ENCODE measurements at regions not wholly inside any gene's neighbourhood (a gene's known extent, or its start where the extent isn't known, plus 50 kb on each side); places are given as distances from the start of the nearest gene placed in this dataset.

GRCh38 chr11:95534226-95534625 is 255.4 kb downstream of the FAM76B start:
- no peak overlapping the region for H3K9ac ChIP-seq
- no peak overlapping the region for H3K27ac ChIP-seq
- no peak for DNase-seq (ENCODE audit: low spot score)
- no peak overlapping the region for H3K4me2 ChIP-seq
- H3K9me3 ChIP-seq (ENCODE audit: low read depth) = no peaks in the 10 kb centered on the region
- Mint-ChIP-seq H3K4me3 (no peak overlapping the region), H3K27me3 (ENCODE audit: insufficient read depth, low read depth) (peaks cover 2% of the 10 kb centered on the region), H3K4me1 (no peaks in the 10 kb centered on the region), H3K9me3 (peaks cover 20% of the 10 kb centered on the region), H3K36me3 (no peaks in the 10 kb centered on the region), H3K27ac (no peak overlapping the region)
- H4K20me1 ChIP-seq (ENCODE audit: low read depth) = no peaks in the 10 kb centered on the region
- no peaks in the 10 kb centered on the region for H3K79me2 ChIP-seq (ENCODE audit: low read depth)
- H2AFZ ChIP-seq (replicated peaks) = no peak overlapping the region
- H3K4me1 ChIP-seq = no peaks in the 10 kb centered on the region
- no peaks in the 10 kb centered on the region for H3F3A ChIP-seq (ENCODE audit: low read depth)
- TF ChIP-seq EZH2 (IDR thresholded peaks at IDR 0.05) (no peak), CTCF (IDR thresholded peaks at IDR 0.05) (no peak), EZH2phosphoT487 (IDR thresholded peaks at IDR 0.05) (no peak)
- no peak overlapping the region for H3K4me3 ChIP-seq
- no peaks in the 10 kb centered on the region for H3K36me3 ChIP-seq
- no peaks in the 10 kb centered on the region for H3K27me3 ChIP-seq

- no peak overlapping the region for H3K9ac ChIP-seq
- H3K4me2 ChIP-seq = no peak overlapping the region
- H3K4me1 ChIP-seq = no peaks in the 10 kb centered on the region
- H3K27ac ChIP-seq = no peak overlapping the region
- no peaks in the 10 kb centered on the region for H3K36me3 ChIP-seq
- no peaks in the 10 kb centered on the region for H3F3A ChIP-seq (ENCODE audit: low read depth)
- Mint-ChIP-seq H3K27me3 (ENCODE audit: insufficient read depth, low read depth) (peaks cover 2% of the 10 kb centered on the region), H3K4me1 (no peaks in the 10 kb centered on the region), H3K27ac (no peak overlapping the region), H3K36me3 (no peaks in the 10 kb centered on the region), H3K4me3 (peak overlapping the region; percentile 11), H3K9me3 (peaks cover 23% of the 10 kb centered on the region)
- H3K4me3 ChIP-seq = no peak overlapping the region
- DNase-seq (ENCODE audit: low spot score) = no peak
- H3K9me3 ChIP-seq (ENCODE audit: low read depth) = no peaks in the 10 kb centered on the region
- TF ChIP-seq EZH2phosphoT487 (IDR thresholded peaks at IDR 0.05) (no peak), CTCF (IDR thresholded peaks at IDR 0.05) (no peak), EZH2 (IDR thresholded peaks at IDR 0.05) (no peak)
- no peaks in the 10 kb centered on the region for H3K79me2 ChIP-seq (ENCODE audit: low read depth)
- peak overlapping the region; percentile 42 for H2AFZ ChIP-seq (replicated peaks)
- no peaks in the 10 kb centered on the region for H4K20me1 ChIP-seq (ENCODE audit: low read depth)
- no peaks in the 10 kb centered on the region for H3K27me3 ChIP-seq
Observed at GRCh38 chr11:95531116-95531515, 258.5 kb downstream of the FAM76B start.

GRCh38 chr11:95524314-95525036 is 265.1 kb downstream of the FAM76B start:
- H3K36me3 Mint-ChIP-seq = no peaks in the 10 kb centered on the region
- Histone ChIP-seq H3K9me3 (ENCODE audit: low read depth) (no peaks in the 10 kb centered on the region), H3K4me3 (no peak overlapping the region), H4K20me1 (ENCODE audit: low read depth) (no peaks in the 10 kb centered on the region), H3K27me3 (no peaks in the 10 kb centered on the region), H3K36me3 (no peaks in the 10 kb centered on the region), H3K79me2 (ENCODE audit: low read depth) (no peaks in the 10 kb centered on the region), H3F3A (ENCODE audit: low read depth) (no peaks in the 10 kb centered on the region), H3K9ac (no peak overlapping the region), H2AFZ (replicated peaks) (no peak overlapping the region), H3K27ac (no peak overlapping the region), H3K4me2 (no peak overlapping the region), H3K4me1 (peaks cover 5% of the 10 kb centered on the region)
- no peak overlapping the region for H3K4me3 Mint-ChIP-seq
- H3K4me1 Mint-ChIP-seq = peaks cover 14% of the 10 kb centered on the region
- peaks cover 2% of the 10 kb centered on the region for H3K9me3 Mint-ChIP-seq
- H3K27me3 Mint-ChIP-seq (ENCODE audit: insufficient read depth, low read depth) = peaks cover 2% of the 10 kb centered on the region
- no peak for TF ChIP-seq CTCF (IDR thresholded peaks at IDR 0.05)
- TF ChIP-seq EZH2phosphoT487 (IDR thresholded peaks at IDR 0.05) = no peak
- TF ChIP-seq EZH2 (IDR thresholded peaks at IDR 0.05) = no peak
- no peak for DNase-seq (ENCODE audit: low spot score)
- H3K27ac Mint-ChIP-seq = no peak overlapping the region
